Ishikawa (cell line): ENCODE measurements at regions not wholly inside any gene's neighbourhood (a gene's known extent, or its start where the extent isn't known, plus 50 kb on each side); places are given as distances from the start of the nearest gene placed in this dataset.

Source experiments
- EP300 ChIP-seq: IDR thresholded peaks from 2 replicates; pipeline ENCODE4 v1.6.1; 2012; ENCODE audit warnings: borderline replicate concordance
- TAF1 ChIP-seq: IDR thresholded peaks from 2 replicates; pipeline ENCODE4 v1.6.1; 2012; ENCODE audit warnings: low read depth, mild to moderate bottlenecking
- TF ChIP-seq, protein P1 (sequence below): IDR thresholded peaks from 2 replicates; pipeline ENCODE4 v1.6.1; 2012; ENCODE audit warnings: low read depth, mild to moderate bottlenecking
- TF ChIP-seq, protein P2 (sequence below): IDR thresholded peaks from 2 replicates; pipeline ENCODE4 v1.6.1; 2012

DNA sequence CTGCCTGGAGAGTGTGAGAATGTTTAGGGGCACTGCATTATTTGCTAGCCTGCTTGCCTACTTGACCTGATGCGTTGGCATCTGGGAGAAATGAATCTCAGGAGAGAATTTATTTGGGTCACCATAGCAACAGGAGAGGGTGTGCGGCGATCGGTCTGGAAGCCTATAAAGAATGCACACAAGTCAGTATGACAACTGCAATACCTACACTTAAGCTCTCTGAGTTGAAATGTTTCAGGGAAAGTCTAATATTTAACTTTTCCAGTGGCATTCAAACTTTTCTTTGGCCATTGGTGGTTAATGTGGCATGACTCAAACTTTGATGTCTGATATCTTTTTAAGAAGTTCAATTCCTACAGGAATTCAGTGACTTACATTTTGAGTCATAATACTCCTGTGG, 205.1 kb downstream of the NEDD1 start:
- TF ChIP-seq, protein P1, sequence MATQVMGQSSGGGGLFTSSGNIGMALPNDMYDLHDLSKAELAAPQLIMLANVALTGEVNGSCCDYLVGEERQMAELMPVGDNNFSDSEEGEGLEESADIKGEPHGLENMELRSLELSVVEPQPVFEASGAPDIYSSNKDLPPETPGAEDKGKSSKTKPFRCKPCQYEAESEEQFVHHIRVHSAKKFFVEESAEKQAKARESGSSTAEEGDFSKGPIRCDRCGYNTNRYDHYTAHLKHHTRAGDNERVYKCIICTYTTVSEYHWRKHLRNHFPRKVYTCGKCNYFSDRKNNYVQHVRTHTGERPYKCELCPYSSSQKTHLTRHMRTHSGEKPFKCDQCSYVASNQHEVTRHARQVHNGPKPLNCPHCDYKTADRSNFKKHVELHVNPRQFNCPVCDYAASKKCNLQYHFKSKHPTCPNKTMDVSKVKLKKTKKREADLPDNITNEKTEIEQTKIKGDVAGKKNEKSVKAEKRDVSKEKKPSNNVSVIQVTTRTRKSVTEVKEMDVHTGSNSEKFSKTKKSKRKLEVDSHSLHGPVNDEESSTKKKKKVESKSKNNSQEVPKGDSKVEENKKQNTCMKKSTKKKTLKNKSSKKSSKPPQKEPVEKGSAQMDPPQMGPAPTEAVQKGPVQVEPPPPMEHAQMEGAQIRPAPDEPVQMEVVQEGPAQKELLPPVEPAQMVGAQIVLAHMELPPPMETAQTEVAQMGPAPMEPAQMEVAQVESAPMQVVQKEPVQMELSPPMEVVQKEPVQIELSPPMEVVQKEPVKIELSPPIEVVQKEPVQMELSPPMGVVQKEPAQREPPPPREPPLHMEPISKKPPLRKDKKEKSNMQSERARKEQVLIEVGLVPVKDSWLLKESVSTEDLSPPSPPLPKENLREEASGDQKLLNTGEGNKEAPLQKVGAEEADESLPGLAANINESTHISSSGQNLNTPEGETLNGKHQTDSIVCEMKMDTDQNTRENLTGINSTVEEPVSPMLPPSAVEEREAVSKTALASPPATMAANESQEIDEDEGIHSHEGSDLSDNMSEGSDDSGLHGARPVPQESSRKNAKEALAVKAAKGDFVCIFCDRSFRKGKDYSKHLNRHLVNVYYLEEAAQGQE: no peak
- TF ChIP-seq TAF1: no peak
- TF ChIP-seq, protein P2, sequence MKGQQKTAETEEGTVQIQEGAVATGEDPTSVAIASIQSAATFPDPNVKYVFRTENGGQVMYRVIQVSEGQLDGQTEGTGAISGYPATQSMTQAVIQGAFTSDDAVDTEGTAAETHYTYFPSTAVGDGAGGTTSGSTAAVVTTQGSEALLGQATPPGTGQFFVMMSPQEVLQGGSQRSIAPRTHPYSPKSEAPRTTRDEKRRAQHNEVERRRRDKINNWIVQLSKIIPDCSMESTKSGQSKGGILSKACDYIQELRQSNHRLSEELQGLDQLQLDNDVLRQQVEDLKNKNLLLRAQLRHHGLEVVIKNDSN: no peak
- TF ChIP-seq EP300: no peak
